Nephron (organoid): ENCODE measurements at regions not wholly inside any gene's neighbourhood (a gene's known extent, or its start where the extent isn't known, plus 50 kb on each side); places are given as distances from the start of the nearest gene placed in this dataset.

Experiments used
- H3K27ac Mint-ChIP-seq, 3 experiments: 2 replicates each; pipeline ENCODE4 v1.8.0; 2020; ENCODE audit warnings: mixed read lengths in 3 of 3, mild to moderate bottlenecking in 2 of 3, moderate library complexity in 1 of 3
- H3K27me3 Mint-ChIP-seq: 2 replicates; pipeline ENCODE4 v1.8.0; 2021; ENCODE audit warnings: low read depth, mild to moderate bottlenecking, moderate library complexity, mixed read lengths
- H3K36me3 Mint-ChIP-seq: 2 replicates; pipeline ENCODE4 v1.8.0; 2020; ENCODE audit warnings: low read depth, mixed read lengths
- H3K4me1 Mint-ChIP-seq: 2 replicates; pipeline ENCODE4 v1.8.0; 2020; ENCODE audit warnings: mixed read lengths
- H3K4me3 Mint-ChIP-seq, 3 experiments: 2 replicates each; pipeline ENCODE4 v1.8.0; 2020; ENCODE audit warnings: mild to moderate bottlenecking in 3 of 3, mixed read lengths in 3 of 3, moderate library complexity in 2 of 3
- H3K9me3 Mint-ChIP-seq: 2 replicates; pipeline ENCODE4 v1.8.0; 2020; ENCODE audit warnings: mixed read lengths
- CTCF ChIP-seq, 3 experiments: fragments of 200-600 bp; sonication (generic); IDR thresholded peaks; one replicate each; pipeline ENCODE4 v1.5.0; 2021; ENCODE audit warnings: antibody characterized with exemption in 3 of 3; ENCODE audit not compliant: unreplicated experiment in 3 of 3

GRCh38 chr4:138088449-138089208 is 153.5 kb downstream of the SLC7A11 start:
- Mint-ChIP-seq H3K36me3 (peaks cover 4% of the 10 kb centered on the region), H3K27ac (peak overlapping the region in 1 of 3 experiments; percentile 84), H3K4me1 (peaks cover 44% of the 10 kb centered on the region), H3K4me3 (no peak overlapping the region), H3K9me3 (peaks cover 3% of the 10 kb centered on the region), H3K27me3 (no peaks in the 10 kb centered on the region)
- TF ChIP-seq CTCF (IDR thresholded peaks at IDR 0.05; ENCODE audit: unreplicated experiment in 3 of 3) = no peak

- H3K36me3 Mint-ChIP-seq = peaks cover 4% of the 10 kb centered on the region
These were observed 155.0 kb downstream of the SLC7A11 start for GRCh38 chr4:138087066-138087719.

GRCh38 chr4:138086611-138087041 is 155.5 kb downstream of the SLC7A11 start:
- H3K4me3 Mint-ChIP-seq = no peak overlapping the region
- peaks cover 44% of the 10 kb centered on the region for H3K4me1 Mint-ChIP-seq
- peak overlapping the region; percentile 80 to 84 (median 81) for H3K27ac Mint-ChIP-seq
- H3K27me3 Mint-ChIP-seq = no peaks in the 10 kb centered on the region
- peaks cover 4% of the 10 kb centered on the region for H3K36me3 Mint-ChIP-seq
- H3K9me3 Mint-ChIP-seq = peaks cover 3% of the 10 kb centered on the region
- TF ChIP-seq CTCF (IDR thresholded peaks at IDR 0.05; ENCODE audit: unreplicated experiment in 3 of 3) = no peak

More at GRCh38 chr4:138087066-138087719, 155.0 kb downstream of the SLC7A11 start:
- H3K27me3 Mint-ChIP-seq = no peaks in the 10 kb centered on the region
- H3K9me3 Mint-ChIP-seq = peaks cover 3% of the 10 kb centered on the region
- TF ChIP-seq CTCF (IDR thresholded peaks at IDR 0.05; ENCODE audit: unreplicated experiment in 3 of 3) = no peak
- no peak overlapping the region for H3K4me3 Mint-ChIP-seq
- peaks cover 44% of the 10 kb centered on the region for H3K4me1 Mint-ChIP-seq
- peak overlapping the region; percentile 80 to 84 (median 81) for H3K27ac Mint-ChIP-seq

GRCh38 chr4:138085736-138086305 is 156.3 kb downstream of the SLC7A11 start:
- H3K27me3 Mint-ChIP-seq = no peaks in the 10 kb centered on the region
- peaks cover 4% of the 10 kb centered on the region for H3K36me3 Mint-ChIP-seq
- H3K4me1 Mint-ChIP-seq = peaks cover 40% of the 10 kb centered on the region
- H3K9me3 Mint-ChIP-seq = peaks cover 3% of the 10 kb centered on the region
- no peak overlapping the region for H3K4me3 Mint-ChIP-seq
- TF ChIP-seq CTCF (IDR thresholded peaks at IDR 0.05; ENCODE audit: unreplicated experiment in 3 of 3) = no peak
- H3K27ac Mint-ChIP-seq = peak overlapping the region; percentile 80 to 84 (median 81)

- no peak for TF ChIP-seq CTCF (IDR thresholded peaks at IDR 0.05; ENCODE audit: unreplicated experiment in 3 of 3)
- no peaks in the 10 kb centered on the region for H3K9me3 Mint-ChIP-seq
- no peaks in the 10 kb centered on the region for H3K27me3 Mint-ChIP-seq
These were observed 163.2 kb downstream of the SLC7A11 start for GRCh38 chr4:138078751-138079520.

More at GRCh38 chr4:138078751-138079520, 163.2 kb downstream of the SLC7A11 start:
- Mint-ChIP-seq H3K4me3 (no peak overlapping the region), H3K27ac (no peak overlapping the region), H3K36me3 (no peaks in the 10 kb centered on the region), H3K4me1 (no peaks in the 10 kb centered on the region)
